ENCODE measurements at regions not wholly inside any gene's neighbourhood (a gene's known extent, or its start where the extent isn't known, plus 50 kb on each side); places are given as distances from the start of the nearest gene placed in this dataset.

DNA sequence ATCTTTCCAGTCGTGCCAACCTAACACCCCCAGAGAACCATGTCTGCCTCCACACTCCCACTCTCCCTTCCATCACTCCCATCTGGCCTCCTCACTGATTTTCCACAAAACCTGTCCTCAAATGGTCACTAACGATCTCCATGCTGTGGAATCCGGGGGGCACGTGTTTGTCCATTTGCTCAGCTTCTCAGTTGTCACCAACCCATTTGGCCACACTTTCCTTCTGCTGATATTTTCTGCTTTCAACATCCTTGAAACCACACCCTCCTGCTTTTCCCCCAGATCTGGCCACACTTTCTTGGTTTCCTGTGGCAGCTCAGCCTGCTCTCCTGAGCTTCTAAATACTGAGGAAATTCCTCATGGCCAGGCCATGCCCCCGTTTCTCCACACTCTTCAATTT, 257.2 kb upstream of the NSMCE3 start:
- TF ChIP-seq, protein P1, sequence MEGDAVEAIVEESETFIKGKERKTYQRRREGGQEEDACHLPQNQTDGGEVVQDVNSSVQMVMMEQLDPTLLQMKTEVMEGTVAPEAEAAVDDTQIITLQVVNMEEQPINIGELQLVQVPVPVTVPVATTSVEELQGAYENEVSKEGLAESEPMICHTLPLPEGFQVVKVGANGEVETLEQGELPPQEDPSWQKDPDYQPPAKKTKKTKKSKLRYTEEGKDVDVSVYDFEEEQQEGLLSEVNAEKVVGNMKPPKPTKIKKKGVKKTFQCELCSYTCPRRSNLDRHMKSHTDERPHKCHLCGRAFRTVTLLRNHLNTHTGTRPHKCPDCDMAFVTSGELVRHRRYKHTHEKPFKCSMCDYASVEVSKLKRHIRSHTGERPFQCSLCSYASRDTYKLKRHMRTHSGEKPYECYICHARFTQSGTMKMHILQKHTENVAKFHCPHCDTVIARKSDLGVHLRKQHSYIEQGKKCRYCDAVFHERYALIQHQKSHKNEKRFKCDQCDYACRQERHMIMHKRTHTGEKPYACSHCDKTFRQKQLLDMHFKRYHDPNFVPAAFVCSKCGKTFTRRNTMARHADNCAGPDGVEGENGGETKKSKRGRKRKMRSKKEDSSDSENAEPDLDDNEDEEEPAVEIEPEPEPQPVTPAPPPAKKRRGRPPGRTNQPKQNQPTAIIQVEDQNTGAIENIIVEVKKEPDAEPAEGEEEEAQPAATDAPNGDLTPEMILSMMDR (IDR thresholded peaks at IDR 0.05), result no peak
- TF ChIP-seq POLR2A (IDR thresholded peaks at IDR 0.05), result no peak
